Ramos (cell line): ENCODE measurements at regions not wholly inside any gene's neighbourhood (a gene's known extent, or its start where the extent isn't known, plus 50 kb on each side); places are given as distances from the start of the nearest gene placed in this dataset.
"Not testable (repeated sequence)": the region's sequence is repeated elsewhere in the genome, so short reads cannot be mapped to it uniquely, and the experiment has no call there.

Experiments
- in situ Hi-C: fragments of 300-500 bp; cut with MboI; formaldehyde crosslinking; loops from one replicate; pipeline ENCODE4 v1.14.3; 2022; ENCODE audit warnings: low sequenced_read_pairs; ENCODE audit not compliant: unreplicated experiment

GRCh38 chr16:26554030-26554429 lies 512.7 kb upstream of the C16orf82 start:
- in situ Hi-C loops: no loop called here

DNA sequence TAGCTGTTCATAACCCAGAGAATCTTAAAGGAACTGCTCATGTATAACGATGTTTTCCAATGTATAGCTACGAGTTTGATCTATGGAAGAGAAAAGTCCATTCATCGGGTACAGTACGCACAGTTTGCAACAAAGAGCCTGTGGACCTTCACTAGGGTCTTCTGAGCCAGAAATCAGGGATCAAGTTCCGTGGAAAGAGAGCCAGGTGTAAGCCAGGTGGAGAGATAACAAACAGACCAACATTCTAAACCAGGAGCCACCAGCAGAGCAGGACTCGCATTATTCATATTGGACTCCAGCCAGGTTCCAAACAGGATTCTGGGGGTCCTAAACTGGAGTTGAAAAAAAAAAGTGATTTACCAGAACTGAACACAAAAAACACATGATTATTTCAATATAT lies 505.4 kb upstream of the C16orf82 start:
- in situ Hi-C loops: no loop called here

DNA sequence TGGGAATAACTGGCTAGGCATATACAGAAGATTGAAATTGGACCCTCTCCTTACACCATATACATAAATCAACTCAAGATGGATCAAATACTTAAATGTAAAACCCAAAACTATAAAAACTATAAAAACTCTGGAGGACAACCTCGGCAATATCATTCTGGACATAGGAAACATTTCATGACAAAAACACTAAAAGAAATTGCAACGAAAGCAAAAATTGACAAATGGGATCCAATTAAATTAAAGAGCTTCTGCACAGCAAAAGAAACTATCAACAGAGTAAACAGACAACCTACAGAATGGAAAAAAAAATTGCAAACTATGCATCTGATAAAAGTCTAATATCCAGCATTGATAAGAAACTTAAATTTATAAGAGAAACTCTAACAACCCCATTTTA lies 503.7 kb upstream of the C16orf82 start:
- in situ Hi-C loops: no loop called here

DNA sequence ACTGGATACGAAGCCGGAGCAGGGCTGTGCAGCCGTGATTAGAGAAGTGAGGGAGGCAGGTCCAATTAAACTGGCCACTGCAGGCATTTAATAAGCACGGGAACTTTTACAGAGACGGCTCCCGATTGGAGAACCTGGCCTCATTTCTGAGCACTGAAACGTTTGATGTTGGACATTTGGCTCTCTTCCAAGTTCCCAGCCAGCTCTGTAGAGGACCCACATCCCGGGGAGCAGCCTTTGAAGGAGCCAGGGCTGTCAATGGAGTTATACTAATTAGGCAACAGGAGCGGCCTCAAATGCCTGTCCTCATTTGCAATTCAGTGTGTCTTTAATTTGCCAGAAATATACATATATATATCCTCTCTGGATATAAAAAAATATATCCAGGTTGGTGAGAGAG lies 499.4 kb upstream of the C16orf82 start:
- in situ Hi-C loops: no loop called here

DNA sequence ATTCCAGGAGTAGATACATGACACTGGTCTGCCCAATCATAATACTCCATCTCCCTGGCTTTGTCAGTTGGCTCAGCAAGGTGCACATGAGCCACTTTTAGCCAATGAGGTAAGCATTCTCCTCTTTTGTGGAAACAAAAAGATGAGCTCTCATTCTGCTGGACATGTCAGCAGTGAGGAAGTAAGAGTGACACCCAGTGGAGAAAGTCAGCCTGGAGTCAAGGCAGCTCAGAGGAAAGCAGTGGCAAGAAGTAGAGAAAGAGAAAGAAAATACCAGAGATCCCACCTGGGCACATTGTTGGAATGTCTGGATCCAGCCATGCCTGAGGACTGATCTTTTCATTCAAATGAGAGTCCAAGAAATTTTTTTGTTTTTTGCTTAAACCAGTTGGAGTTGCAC lies 496.9 kb upstream of the C16orf82 start:
- in situ Hi-C loops: no loop called here

DNA sequence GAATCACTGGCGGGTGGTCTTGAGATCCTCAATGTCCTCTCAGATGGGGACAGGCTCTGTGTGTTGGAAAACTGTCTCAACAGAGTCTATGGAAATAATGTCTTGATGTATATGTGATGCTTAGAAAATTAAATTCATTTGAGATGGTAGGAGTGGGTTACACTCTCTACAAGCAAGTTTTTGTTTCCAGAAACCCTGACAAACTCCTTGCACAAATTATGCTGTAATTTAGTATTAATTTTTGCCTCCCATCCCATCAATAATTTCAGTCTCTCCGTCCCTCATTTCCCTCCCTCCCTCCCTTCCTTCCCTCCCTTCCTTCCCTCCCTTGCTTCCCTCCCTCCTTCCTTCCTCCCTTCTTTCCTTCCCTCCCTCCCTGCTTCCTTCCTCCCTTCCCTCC lies 488.0 kb upstream of the C16orf82 start:
- in situ Hi-C loops: no loop called here

DNA sequence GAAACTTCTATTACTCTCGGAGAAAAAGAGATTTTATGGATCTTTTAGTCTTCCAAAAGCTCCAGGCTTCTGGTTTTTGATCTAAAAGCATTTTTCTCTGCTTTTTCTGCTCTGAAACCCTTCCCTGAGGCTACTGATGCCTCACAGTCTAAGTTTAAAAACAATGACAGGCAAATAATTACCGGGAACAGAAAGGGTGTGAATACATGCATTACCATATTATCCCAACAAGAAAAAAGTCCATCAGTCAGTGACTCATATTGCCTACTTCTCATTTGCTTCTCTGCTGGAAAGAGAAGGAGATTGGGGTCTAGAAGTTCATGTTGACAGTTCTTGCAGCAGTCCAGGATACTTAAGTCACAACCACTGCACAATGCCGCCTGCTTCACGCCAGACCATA lies 482.9 kb upstream of the C16orf82 start:
- in situ Hi-C loops: no loop called here

- in situ Hi-C loops: no loop called here
Measured at GRCh38 chr16:26593700-26594099, 473.0 kb upstream of the C16orf82 start.

GRCh38 chr16:26594666-26595065 lies 472.1 kb upstream of the C16orf82 start:
- in situ Hi-C loops: no loop called here

DNA sequence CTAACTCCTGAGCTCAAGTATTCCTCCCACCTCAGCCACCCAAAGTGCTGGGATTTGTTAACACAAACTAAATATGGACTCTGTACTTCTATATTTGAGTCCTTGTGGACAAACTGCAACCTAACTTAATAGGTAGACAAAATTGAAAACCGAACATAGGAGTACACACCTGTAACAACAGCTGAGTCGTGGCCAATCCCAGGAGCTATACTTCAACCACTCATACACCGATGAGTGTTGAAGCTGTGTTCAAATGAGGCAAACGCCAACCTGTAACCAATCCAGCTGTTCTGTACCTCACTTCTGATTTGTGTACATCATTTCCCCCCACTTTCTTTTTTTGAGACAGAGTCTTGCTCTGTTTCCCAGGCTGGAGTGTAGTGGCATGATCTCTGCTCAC lies 471.5 kb upstream of the C16orf82 start:
- in situ Hi-C loops: no loop called here

DNA sequence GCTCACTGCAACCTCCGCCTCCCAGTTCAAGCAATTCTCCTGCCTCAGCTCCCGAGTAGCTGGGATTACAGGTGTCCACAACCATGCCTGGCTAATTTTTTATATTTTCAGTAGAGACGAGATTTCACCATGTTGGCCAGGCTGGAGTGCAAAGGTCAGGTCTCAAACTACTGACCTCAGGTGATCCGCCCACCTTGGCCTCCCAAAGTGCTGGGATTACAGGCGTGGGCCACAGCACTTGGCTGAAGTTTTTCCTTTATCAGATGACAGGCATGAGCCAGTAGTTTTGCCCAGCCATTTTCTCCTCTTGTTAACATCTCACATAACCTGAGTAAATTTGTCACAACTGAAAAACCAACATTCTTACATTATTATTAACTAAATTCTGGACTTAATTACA lies 470.7 kb upstream of the C16orf82 start:
- in situ Hi-C loops: not testable (repeated sequence)

DNA sequence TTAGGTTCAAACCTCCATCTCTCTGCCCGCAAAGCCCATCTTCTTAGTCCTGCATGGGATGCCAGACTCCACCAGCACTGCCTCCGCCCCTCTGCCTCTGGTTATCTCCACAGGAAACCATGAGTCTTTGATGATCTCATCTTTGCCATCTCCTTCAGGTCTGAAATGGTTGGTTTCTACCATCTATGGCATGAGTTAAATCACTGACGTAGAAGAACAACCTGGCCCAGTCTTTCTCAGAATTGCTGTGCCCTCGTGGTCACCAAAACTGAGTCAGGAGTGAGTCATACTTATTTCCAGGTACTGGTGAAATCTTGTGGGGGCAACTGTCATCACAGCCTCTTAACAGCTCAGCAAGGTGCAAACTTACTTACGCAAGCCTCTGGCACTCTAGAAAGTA lies 468.7 kb upstream of the C16orf82 start:
- in situ Hi-C loops: no loop called here

- in situ Hi-C loops: no loop called here
Measured at GRCh38 chr16:26598998-26599784, 467.5 kb upstream of the C16orf82 start.

GRCh38 chr16:26599785-26600104 lies 467.0 kb upstream of the C16orf82 start:
- in situ Hi-C loops: no loop called here

- in situ Hi-C loops: no loop called here
Measured at GRCh38 chr16:26601335-26601734, 465.4 kb upstream of the C16orf82 start.

DNA sequence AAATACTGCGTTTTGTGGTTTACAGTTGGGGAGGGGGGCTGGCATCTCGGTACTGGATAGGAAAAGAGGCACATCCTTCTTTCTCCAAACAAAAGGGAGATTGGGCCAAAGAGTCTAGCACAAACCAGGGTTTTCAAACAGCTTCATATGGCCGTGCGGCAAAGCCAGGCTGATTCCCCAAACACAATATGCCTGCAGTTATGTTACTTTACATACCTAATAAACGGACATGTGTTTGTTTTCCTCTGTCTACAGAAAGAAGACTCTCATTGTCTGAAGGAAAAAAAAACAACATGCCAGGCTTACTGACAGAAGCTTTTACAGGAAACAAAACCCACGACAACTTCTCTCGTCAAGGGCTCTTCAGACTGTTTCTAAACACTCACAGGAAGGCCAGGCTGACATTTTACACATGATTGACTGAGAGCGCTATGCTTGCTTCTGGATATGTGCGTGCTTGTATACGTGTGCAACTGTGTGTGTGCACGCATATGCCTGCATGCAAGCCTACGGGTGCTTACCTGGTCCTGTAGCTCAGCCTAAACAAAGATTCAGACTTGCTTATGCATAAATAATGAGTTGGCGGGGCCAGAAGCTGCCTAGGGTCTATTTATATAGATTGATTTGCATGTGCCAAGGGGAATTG lies 461.0 kb upstream of the C16orf82 start:
- in situ Hi-C loops: no loop called here

DNA sequence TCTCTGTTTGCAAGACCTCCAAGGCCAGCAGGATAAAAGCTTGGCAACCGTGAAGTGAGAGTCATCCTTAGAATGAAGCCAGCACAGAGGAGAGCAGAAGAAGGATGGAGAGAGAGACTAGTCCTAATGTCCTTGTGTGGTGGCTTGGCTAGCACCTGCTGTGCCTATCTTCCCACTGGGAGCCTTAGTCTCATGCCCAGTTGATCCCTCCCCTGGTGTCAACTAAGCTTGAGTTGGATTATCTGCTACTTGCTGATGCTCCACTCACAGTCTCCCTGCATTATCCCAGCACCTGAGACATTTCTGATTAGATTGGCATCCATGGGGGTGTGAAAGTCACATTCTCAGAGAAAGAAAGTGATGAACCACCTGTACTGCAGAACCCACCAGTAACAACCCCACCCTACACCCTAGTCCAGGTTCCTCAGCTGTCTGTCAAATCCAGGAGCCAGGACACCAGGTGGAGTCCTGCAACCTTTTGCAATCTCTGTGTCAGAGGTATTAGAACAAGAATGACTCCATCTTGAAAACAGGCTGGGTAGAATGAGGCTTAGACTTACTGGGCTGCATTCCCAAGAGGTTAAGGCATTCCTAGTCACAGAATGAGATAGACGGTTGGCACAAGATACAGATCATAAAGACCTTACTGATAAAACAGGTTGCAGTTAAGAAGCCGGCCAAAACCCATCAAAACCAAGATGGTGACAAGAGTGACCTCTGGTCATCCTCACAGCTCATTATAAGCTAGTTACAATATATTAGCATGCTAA lies 460.2 kb upstream of the C16orf82 start:
- in situ Hi-C loops: no loop called here

DNA sequence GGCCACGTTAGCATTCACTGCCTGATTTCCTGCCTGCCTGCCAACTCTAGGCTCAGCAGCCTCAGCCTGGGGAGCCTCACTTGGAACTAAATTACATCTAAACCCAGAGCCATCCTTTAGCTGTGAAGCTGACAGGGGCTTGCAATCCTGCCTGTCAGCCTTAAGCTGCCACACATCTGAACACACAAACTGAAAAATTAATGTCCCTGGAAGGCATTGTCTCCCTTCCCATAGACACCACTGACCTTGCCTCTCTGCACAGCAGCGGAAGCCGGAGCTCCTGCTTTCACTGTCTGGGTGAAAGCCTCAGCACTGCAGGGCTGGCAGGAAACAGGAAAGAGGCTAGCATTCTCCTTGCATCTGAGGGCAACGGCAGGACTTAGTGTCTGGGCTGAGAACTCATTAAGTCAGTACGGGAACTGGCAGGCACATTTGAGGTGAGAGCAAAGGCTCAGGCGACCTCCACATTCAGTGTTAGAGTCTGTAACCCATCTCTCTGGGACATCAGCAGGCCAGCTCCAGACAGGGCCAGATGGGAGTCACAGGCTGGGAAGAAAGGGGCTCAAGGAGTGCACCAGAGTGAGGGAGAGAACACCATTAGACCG lies 452.4 kb upstream of the C16orf82 start:
- in situ Hi-C loops: no loop called here

DNA sequence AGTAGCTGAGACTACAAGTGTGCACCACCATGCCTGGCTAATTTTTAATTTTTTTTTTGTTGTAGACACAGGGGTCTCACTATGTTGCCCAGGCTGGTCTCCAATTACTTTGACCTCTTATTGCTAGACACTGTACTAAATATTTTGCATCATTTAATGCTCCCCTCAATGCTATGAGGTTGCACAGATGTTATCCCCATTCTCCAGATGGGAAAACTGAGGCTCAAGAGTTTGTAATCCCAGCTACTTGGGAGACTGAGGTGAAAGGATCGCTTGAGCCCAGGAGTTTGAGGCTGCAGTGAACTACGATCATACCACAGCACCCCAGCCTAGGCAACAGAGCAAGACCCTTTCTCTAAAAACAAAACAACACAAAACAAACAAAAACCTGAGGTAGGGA lies 443.3 kb upstream of the C16orf82 start:
- in situ Hi-C loops: no loop called here

DNA sequence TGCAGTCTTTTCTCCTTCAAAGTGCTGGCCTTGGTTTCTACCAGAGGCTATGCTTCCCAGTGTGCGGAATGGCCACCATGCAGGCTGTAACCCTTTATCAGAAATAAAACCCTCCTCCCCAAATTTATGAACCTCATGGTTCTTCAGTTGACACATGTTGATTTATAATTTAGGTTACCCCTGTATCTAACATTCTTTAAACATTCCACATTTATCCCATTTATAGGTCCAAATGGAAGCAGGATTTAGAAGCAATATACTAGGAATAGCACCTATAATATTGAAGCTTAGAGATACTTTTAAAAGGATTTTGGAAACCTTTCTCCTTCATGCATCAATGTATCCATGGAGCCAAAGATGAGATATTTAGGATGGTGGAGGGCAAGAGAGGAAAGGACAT lies 438.8 kb upstream of the C16orf82 start:
- in situ Hi-C loops: no loop called here

DNA sequence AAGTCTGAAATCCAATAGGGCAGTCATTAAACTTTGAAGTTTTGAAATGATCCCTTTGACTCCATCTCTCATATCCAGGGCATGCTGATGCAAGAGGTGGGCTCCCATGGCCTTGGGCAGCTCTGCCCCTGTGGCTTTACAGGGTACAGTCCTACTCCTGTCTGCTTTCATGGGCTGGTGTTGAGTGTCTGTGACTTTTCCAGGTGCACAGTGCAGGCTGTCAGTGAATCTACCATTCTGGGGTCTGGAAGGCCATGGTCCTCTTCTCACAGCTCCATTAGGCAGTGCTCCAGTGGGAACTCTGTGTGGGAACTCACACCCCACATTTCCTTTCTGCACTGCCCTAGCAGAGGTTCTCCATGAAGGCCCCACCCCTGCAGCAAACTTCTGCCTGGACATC lies 435.4 kb upstream of the C16orf82 start:
- in situ Hi-C loops: not testable (repeated sequence)
